Calu3 (cell line): ENCODE measurements at regions not wholly inside any gene's neighbourhood (a gene's known extent, or its start where the extent isn't known, plus 50 kb on each side); places are given as distances from the start of the nearest gene placed in this dataset.
"Not testable (repeated sequence)": the region's sequence is repeated elsewhere in the genome, so short reads cannot be mapped to it uniquely, and the experiment has no call there.

Source experiments
- BruUV-seq: library from RNA; stranded (reverse); fragments of 400-500 nt; replicated peaks from 2 replicates; lab custom pipeline; 2021; lab: Mats Ljungman, UMichigan
- CTCF ChIA-PET: fragments of 300-600 bp; sonication (Branson Sonifier 250); formaldehyde crosslinking; loops from one replicate; lab custom pipeline; 2022; ENCODE audit warnings: antibody characterized with exemption; lab: Charles Lee
- DNase-seq: peaks from one replicate; pipeline ENCODE4 v3.0.0; 2022
- H3K27ac Mint-ChIP-seq: one replicate; pipeline ENCODE4 v1.8.0; 2022; ENCODE audit warnings: mixed read lengths; ENCODE audit not compliant: unreplicated experiment
- H3K27me3 Mint-ChIP-seq: one replicate; pipeline ENCODE4 v1.8.0; 2022; ENCODE audit warnings: mixed read lengths; ENCODE audit not compliant: unreplicated experiment
- H3K36me3 Mint-ChIP-seq: one replicate; pipeline ENCODE4 v1.8.0; 2022; ENCODE audit warnings: mild to moderate bottlenecking, moderate library complexity, mixed read lengths; ENCODE audit not compliant: insufficient read depth, unreplicated experiment
- H3K4me1 Mint-ChIP-seq: one replicate; pipeline ENCODE4 v1.8.0; 2022; ENCODE audit warnings: mild to moderate bottlenecking, low read depth, mixed read lengths; ENCODE audit not compliant: unreplicated experiment
- H3K4me3 Mint-ChIP-seq: one replicate; pipeline ENCODE4 v1.8.0; 2022; ENCODE audit warnings: mild to moderate bottlenecking, low read depth, moderate library complexity, mixed read lengths; ENCODE audit not compliant: unreplicated experiment
- H3K9me3 Mint-ChIP-seq: one replicate; pipeline ENCODE4 v1.8.0; 2022; ENCODE audit warnings: low read depth, mixed read lengths; ENCODE audit not compliant: unreplicated experiment
- CTCF ChIP-seq: fragments of 200-600 bp; IDR thresholded peaks from one replicate; pipeline ENCODE4 v1.8.0; 2022; ENCODE audit warnings: antibody characterized with exemption; ENCODE audit not compliant: unreplicated experiment
- intact Hi-C: fragments of 100-400 bp; cut with micrococcal nuclease; formaldehyde crosslinking; loops from one replicate; pipeline ENCODE4 v1.10.0; 2022; ENCODE audit not compliant: unreplicated experiment

GRCh38 chr6:159521962-159522361 lies 171.1 kb downstream of the SOD2 start:
- Mint-ChIP-seq H3K27me3 (peaks cover 65% of the 10 kb centered on the region), H3K36me3 (no peaks in the 10 kb centered on the region), H3K4me3 (no peak overlapping the region), H3K9me3 (no peaks in the 10 kb centered on the region), H3K27ac (no peak overlapping the region), H3K4me1 (no peaks in the 10 kb centered on the region)
- intact Hi-C loops = no loop called here
- BruUV-seq = no TSS peak
- CTCF ChIA-PET = no interaction called here
- TF ChIP-seq CTCF = no peak
- DNase-seq = no peak

GRCh38 chr6:159520002-159520401 lies 173.0 kb downstream of the SOD2 start:
- no TSS peak for BruUV-seq
- CTCF ChIA-PET = no interaction called here
- no peaks in the 10 kb centered on the region for H3K4me1 Mint-ChIP-seq
- no peaks in the 10 kb centered on the region for H3K9me3 Mint-ChIP-seq
- peaks cover 67% of the 10 kb centered on the region for H3K27me3 Mint-ChIP-seq
- no peaks in the 10 kb centered on the region for H3K36me3 Mint-ChIP-seq
- DNase-seq = no peak
- H3K4me3 Mint-ChIP-seq = no peak overlapping the region
- H3K27ac Mint-ChIP-seq = no peak overlapping the region
- intact Hi-C loops = no loop called here
- TF ChIP-seq CTCF = no peak

- H3K27me3 Mint-ChIP-seq = peaks cover 58% of the 10 kb centered on the region
- DNase-seq, H3K9me3 Mint-ChIP-seq, intact Hi-C loops, H3K36me3 Mint-ChIP-seq, H3K4me1 Mint-ChIP-seq, BruUV-seq, H3K27ac Mint-ChIP-seq, CTCF ChIA-PET, H3K4me3 Mint-ChIP-seq: not testable (repeated sequence)
Measured at GRCh38 chr6:159515811-159516210, 177.2 kb downstream of the SOD2 start.

GRCh38 chr6:159513914-159514313 lies 179.1 kb downstream of the SOD2 start:
- TF ChIP-seq CTCF = no peak
- H3K4me1 Mint-ChIP-seq = no peaks in the 10 kb centered on the region
- H3K27ac Mint-ChIP-seq = no peak overlapping the region
- no TSS peak for BruUV-seq
- no peak overlapping the region for H3K4me3 Mint-ChIP-seq
- H3K9me3 Mint-ChIP-seq = no peaks in the 10 kb centered on the region
- no peak for DNase-seq
- H3K27me3 Mint-ChIP-seq = peaks cover 59% of the 10 kb centered on the region
- CTCF ChIA-PET = no interaction called here
- no peaks in the 10 kb centered on the region for H3K36me3 Mint-ChIP-seq
- intact Hi-C loops = no loop called here

- Mint-ChIP-seq H3K27ac (no peak overlapping the region), H3K4me3 (no peak overlapping the region), H3K9me3 (no peaks in the 10 kb centered on the region), H3K36me3 (no peaks in the 10 kb centered on the region), H3K4me1 (no peaks in the 10 kb centered on the region), H3K27me3 (peaks cover 52% of the 10 kb centered on the region)
- no peak for DNase-seq
- CTCF ChIA-PET = no interaction called here
- no TSS peak for BruUV-seq
- no peak for TF ChIP-seq CTCF
- intact Hi-C loops = no loop called here
Measured at GRCh38 chr6:159513074-159513720, 179.8 kb downstream of the SOD2 start.
